BJ (cell line): ENCODE measurements at regions not wholly inside any gene's neighbourhood (a gene's known extent, or its start where the extent isn't known, plus 50 kb on each side); places are given as distances from the start of the nearest gene placed in this dataset.
"Not testable (repeated sequence)": the region's sequence is repeated elsewhere in the genome, so short reads cannot be mapped to it uniquely, and the experiment has no call there.

ENCODE experiments used
- CTCF ChIA-PET: fragments of 350-600 bp; formaldehyde crosslinking; extraction: SDS; loops from one replicate; lab custom pipeline; 2021; ENCODE audit warnings: antibody characterized with exemption, inconsistent platforms; lab: Yijun Ruan, JAX
- POLR2A ChIA-PET: fragments of 300-600 bp; sonication (Branson Sonifier 250); formaldehyde crosslinking; extraction: SDS; loops from one replicate; lab custom pipeline; 2021; ENCODE audit warnings: antibody characterized with exemption; lab: Charles Lee
- DNase-seq: peaks from one replicate; pipeline ENCODE4 v3.0.0-alpha.2; 2011; ENCODE audit warnings: low read depth
- H3K27me3 ChIP-seq: 2 replicates; pipeline ENCODE4 v1.6.0; 2011; ENCODE audit warnings: low read length; ENCODE audit not compliant: control insufficient read depth, insufficient read depth
- H3K36me3 ChIP-seq: 2 replicates; pipeline ENCODE4 v1.5.1; 2011; ENCODE audit warnings: low read length; ENCODE audit not compliant: control insufficient read depth, insufficient read depth
- H3K4me3 ChIP-seq: 2 replicates; pipeline ENCODE4 v1.5.1; 2011; ENCODE audit warnings: low read depth, mild to moderate bottlenecking, control low read depth, low read length
- CTCF ChIP-seq: IDR thresholded peaks from 2 replicates; pipeline ENCODE4 v1.5.1; 2011; ENCODE audit warnings: low read depth, mild to moderate bottlenecking, control low read depth, inconsistent platforms, low read length, moderate library complexity; ENCODE audit not compliant: insufficient read depth

DNA sequence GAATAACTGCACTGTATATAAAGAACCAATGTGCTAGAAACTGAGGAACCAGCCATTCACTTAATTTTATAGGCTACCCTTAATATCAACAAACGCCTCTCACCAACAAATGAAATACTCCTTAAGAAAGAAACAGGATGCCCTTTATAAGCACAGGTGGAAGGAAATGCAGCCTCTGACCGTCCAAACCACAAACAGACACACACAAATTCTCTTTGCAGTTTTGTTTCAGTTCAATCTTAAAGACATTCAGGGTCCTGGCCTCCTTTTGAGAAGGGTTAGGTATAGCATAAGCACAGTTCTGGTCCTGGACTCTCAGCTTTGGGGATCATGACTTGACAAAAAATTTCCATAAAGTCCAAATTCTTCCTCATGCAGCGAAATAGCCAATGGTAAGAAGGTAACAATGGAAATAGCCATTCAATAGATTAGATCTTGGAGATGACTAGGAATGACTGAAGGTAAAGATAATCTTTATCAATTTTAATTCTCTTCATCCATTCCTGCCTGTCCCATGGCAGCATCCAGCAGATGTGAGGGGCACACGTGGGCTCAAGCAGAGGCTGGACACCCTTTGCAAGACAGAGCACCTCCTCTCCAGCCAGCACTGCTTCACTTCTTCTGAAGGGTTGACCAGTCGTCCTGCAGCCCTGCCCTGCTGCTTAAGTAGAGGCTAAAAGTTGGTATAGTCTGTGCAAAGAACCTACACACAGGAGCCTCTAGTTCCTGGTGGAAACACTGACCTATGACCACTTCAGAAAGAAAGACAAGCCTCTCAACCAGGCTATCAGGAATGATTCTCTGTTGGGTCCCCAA is 123.9 kb downstream of the CD83 start:
- ChIA-PET CTCF (no interaction called here), POLR2A (no interaction called here)
- no peak for DNase-seq
- H3K36me3 ChIP-seq: no peaks in the 10 kb centered on the region
- TF ChIP-seq CTCF: no peak
- H3K4me3 ChIP-seq: no peak overlapping the region
- H3K27me3 ChIP-seq: no peaks in the 10 kb centered on the region

- CTCF ChIA-PET, POLR2A ChIA-PET: not testable (repeated sequence)
These were observed 125.3 kb downstream of the CD83 start for GRCh38 chr6:14242912-14243311.

GRCh38 chr6:14243597-14243996 is 126.0 kb downstream of the CD83 start:
- no peak for DNase-seq
- TF ChIP-seq CTCF: no peak
- H3K27me3 ChIP-seq: no peaks in the 10 kb centered on the region
- CTCF ChIA-PET: no interaction called here
- POLR2A ChIA-PET: no interaction called here
- no peak overlapping the region for H3K4me3 ChIP-seq
- no peaks in the 10 kb centered on the region for H3K36me3 ChIP-seq

More at GRCh38 chr6:14242912-14243311, 125.3 kb downstream of the CD83 start:
- DNase-seq, H3K36me3 ChIP-seq, H3K4me3 ChIP-seq, H3K27me3 ChIP-seq: not testable (repeated sequence)

DNA sequence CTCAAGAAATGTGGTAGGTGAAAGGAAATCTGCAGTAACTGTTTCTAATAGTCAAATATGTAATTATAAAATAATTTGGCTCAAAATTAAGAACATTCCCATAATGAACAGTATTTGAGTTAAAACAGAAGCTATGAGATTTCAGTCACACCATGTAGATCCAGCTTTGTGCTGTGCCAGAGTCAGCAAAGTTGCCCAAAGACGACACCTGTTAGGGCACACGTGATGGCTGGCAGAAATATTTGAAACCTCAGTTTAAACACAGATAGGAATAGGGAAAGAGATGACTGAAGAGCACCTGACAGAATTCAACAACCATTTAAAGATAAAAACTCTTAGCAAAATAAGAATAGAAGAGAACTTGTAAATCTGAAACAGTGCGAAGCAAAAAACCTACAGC is 129.3 kb downstream of the CD83 start:
- H3K36me3 ChIP-seq: no peaks in the 10 kb centered on the region
- no peak overlapping the region for H3K4me3 ChIP-seq
- no peaks in the 10 kb centered on the region for H3K27me3 ChIP-seq
- ChIA-PET CTCF (no interaction called here), POLR2A (no interaction called here)
- no peak for DNase-seq
- no peak for TF ChIP-seq CTCF

DNA sequence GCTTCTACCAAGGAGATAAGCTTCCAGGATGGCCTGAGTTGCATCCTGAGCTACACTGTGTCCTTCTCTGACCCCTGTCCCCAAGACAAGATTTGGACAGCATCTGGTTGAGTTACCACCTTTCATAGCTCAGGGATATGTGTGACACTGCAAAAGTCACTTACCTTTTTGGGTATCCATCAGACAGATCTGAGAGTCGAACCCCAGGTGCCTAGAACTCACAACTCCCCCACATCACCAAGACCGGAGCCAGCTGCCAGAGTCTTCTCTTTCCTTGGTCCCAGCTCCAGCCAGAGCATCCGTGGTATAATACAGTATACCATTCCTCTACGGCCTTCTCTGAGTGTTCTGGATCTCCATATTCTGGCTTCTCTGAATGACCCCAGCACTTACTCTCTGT is 133.0 kb downstream of the CD83 start:
- no peak overlapping the region for H3K4me3 ChIP-seq
- TF ChIP-seq CTCF: no peak
- no peaks in the 10 kb centered on the region for H3K36me3 ChIP-seq
- DNase-seq: no peak
- POLR2A ChIA-PET: no interaction called here
- CTCF ChIA-PET: no interaction called here
- H3K27me3 ChIP-seq: no peaks in the 10 kb centered on the region

DNA sequence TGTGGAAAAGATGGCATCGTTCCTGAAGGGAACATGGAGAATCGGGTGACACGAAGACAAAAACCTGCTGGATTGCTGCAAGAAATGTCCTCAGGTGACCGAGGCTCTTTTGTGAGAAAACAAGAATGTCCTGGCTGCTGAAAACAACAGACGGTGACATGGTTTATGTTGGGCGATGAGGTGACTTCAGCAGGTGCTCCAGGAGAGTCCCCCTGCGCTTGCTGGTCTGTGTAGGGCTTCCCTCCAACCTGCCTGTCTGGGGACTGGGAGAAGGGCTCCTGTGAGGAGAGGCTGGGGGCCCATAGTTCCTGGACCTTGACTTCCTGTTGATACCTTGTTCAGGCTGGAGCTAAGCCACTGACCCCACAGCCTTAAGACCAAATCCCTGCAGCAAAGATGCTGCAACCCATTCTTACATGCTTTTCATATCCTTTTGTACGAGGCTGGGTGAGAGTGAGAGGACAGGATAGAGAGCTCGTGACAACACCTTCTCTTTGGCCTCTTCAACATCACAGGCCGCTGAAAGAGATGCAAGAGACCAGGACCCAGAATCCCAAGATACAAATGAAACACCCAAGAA is 134.8 kb downstream of the CD83 start:
- Histone ChIP-seq H3K4me3 (no peak overlapping the region), H3K27me3 (no peaks in the 10 kb centered on the region), H3K36me3 (no peaks in the 10 kb centered on the region)
- ChIA-PET CTCF (interaction anchor here (1.0 kb wide), 1 partner anchor 12 kb away, joined by 3 read pairs; no protein-coding TSS in a partner anchor), POLR2A (no interaction called here)
- TF ChIP-seq CTCF: no peak
- no peak for DNase-seq
